ENCODE measurements at regions not wholly inside any gene's neighbourhood (a gene's known extent, or its start where the extent isn't known, plus 50 kb on each side); places are given as distances from the start of the nearest gene placed in this dataset.

DNA sequence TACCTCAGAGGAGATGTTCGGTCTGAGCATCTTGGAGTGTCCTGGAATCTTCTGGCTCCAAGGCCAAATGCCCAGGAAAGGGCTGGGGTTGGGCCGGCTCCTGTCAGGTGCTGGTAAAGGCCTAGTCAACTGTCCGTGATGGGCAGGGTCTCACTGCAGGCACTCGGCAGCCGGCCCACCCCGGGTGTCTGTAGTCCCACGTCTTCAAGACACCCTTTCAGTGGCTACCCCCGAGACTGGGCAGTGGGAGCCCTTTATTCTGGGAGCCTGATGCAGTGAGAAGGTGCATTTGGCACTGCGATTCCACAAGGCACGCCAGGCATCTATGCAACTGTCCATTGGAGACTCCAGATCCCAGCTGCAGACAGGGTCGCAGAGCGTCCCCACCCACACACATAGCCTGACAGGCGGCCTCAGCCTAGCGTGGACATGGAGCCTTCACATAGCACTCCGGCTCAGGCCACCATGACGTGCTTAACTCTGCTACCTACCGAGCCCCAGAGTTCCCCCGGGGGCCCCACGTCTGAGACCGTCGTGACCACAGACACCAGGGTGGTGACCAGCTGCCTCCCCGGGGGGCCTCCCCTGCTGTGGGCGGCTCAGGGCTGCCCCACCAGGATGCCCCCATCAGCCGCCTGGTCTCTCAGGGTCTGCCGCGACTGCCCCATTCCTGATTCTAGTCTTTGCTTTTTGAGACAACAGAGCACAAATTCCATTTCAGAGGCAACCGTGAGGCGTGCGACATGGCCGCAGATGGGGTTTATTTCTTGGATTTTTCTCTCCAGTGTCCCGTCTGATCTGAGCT is 331.8 kb upstream of the SFSWAP start:
- peaks cover 13% of the 10 kb centered on the region for H3K4me1 ChIP-seq (ENCODE audit: control insufficient read depth, insufficient read depth, low read length)
- H3K27me3 ChIP-seq (ENCODE audit: control insufficient read depth, insufficient read depth, low read length): peaks cover 4% of the 10 kb centered on the region; the same call in 1 of the 2 replicates
- H3K9me3 ChIP-seq (ENCODE audit: control insufficient read depth, insufficient read depth, low read length): no peaks in the 10 kb centered on the region
- no peak overlapping the region for H3K27ac ChIP-seq (ENCODE audit: low read depth, low read length)
- no peak overlapping the region for H3K9ac ChIP-seq (ENCODE audit: low read depth, low read length)
- no peaks in the 10 kb centered on the region for H3K36me3 ChIP-seq (ENCODE audit: control insufficient read depth, insufficient read depth, low read length)
- H3K4me3 ChIP-seq (ENCODE audit: low read depth, low read length): no peak overlapping the region

DNA sequence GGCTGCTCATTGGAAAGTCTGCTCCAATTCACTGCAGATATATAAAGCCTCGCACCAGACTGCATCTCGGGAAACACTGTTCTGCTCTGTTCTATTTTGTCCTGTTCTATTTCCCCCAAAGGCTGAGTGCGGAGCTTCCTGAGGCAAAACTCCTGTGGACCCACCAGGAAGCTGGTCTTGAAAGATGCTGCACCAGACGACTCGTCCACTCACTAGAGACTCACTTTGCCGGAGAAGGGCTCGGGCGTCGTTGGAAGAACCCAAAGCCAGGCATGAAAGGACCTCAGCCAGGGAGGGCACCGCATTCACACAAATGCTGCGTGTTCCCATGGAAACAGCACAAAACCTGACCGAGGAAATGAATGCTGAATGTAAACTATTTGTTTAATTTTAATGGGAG is 331.2 kb upstream of the SFSWAP start:
- Histone ChIP-seq H3K9ac (ENCODE audit: low read depth, low read length) (no peak overlapping the region), H3K27ac (ENCODE audit: low read depth, low read length) (no peak overlapping the region), H3K9me3 (ENCODE audit: control insufficient read depth, insufficient read depth, low read length) (no peaks in the 10 kb centered on the region), H3K4me3 (ENCODE audit: low read depth, low read length) (no peak overlapping the region), H3K4me1 (ENCODE audit: control insufficient read depth, insufficient read depth, low read length) (peaks cover 13% of the 10 kb centered on the region), H3K36me3 (ENCODE audit: control insufficient read depth, insufficient read depth, low read length) (no peaks in the 10 kb centered on the region), H3K27me3 (ENCODE audit: control insufficient read depth, insufficient read depth, low read length) (peaks cover 4% of the 10 kb centered on the region; the same call in 1 of the 2 replicates)

DNA sequence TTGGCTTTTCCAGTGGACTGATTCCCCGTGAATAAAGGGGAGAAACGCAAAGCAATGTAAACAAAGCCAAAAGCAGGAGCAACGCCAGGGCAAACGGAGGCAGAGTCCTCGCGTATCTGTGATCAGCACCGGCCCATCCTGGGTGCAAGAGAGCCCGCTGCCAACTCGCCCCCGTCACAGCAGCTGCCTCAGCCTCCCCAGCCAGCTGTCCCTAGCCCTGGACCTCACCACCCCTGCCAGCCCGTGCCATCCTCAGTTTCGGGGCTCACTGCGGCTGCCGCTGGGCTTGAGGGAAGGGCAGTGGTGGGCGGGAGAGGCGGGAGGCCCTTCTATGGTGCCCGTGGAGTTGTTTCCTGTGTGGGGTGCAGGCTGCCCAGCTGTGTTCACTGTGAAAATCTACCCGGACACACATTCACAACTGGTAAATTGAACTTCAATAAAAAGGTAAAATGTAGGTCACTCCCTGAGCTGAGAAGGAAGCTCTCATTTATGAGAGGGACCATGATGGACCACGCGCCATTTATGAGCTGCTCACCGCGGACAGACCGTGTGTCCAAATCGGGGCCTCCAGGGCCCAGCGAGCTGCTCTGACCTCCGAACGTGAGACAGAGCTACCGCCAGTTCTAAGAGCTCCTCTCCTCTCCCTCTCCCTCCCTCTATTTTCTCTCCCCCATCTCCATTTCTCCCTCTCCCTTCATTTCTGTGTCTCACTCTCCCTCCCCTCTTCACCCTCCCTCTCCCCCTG is 330.5 kb upstream of the SFSWAP start:
- H3K9ac ChIP-seq (ENCODE audit: low read depth, low read length): no peak overlapping the region
- H3K27ac ChIP-seq (ENCODE audit: low read depth, low read length): no peak overlapping the region
- 0 out of 2 replicates have a peak overlapping the region, but pooled peaks have one; percentile 8 for H3K4me3 ChIP-seq (ENCODE audit: low read depth, low read length)
- H3K9me3 ChIP-seq (ENCODE audit: control insufficient read depth, insufficient read depth, low read length): no peaks in the 10 kb centered on the region
- no peaks in the 10 kb centered on the region for H3K36me3 ChIP-seq (ENCODE audit: control insufficient read depth, insufficient read depth, low read length)
- H3K27me3 ChIP-seq (ENCODE audit: control insufficient read depth, insufficient read depth, low read length): peaks cover 4% of the 10 kb centered on the region; the same call in 1 of the 2 replicates
- peaks cover 13% of the 10 kb centered on the region for H3K4me1 ChIP-seq (ENCODE audit: control insufficient read depth, insufficient read depth, low read length)

DNA sequence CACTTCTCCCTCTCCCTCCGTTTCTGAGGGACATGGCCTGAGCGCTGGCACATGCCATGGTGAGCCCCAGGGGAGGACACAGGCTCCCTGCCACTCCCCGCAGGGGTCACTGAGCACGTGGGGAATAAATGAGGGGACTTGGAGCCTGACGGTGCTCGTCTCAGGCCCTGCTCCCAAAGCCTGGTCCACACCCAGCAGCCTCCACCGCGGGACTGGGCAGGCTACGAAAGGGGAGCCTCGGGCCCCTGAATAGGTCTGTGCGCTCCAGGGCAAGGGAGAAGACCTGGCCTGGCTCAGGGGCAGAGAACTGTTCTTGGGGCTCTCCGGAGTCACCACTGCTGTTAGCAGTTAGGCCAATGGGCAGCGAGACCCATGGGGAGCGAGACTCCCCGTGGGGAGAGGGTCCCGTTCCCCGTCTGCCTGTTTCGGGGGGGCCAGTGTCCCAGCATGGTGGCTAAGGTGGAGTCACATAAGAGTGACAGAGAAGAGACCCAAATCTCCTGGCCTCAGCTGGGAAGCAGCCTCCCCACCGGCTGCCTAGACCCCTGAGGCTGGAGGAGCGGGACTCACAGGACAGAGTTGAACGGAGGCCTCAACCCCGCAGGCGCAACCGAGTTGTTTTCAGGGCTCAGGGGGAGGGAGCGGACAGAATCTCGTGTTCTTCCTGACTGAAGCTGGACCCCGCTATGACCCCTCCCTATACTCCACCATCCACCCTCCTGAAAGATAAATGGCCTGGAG is 329.8 kb upstream of the SFSWAP start:
- H3K9ac ChIP-seq (ENCODE audit: low read depth, low read length): 0 out of 2 replicates have a peak overlapping the region, but pooled peaks have one; percentile 20
- 0 out of 2 replicates have a peak overlapping the region, but pooled peaks have one; percentile 8 for H3K4me3 ChIP-seq (ENCODE audit: low read depth, low read length)
- H3K4me1 ChIP-seq (ENCODE audit: control insufficient read depth, insufficient read depth, low read length): peaks cover 13% of the 10 kb centered on the region
- H3K9me3 ChIP-seq (ENCODE audit: control insufficient read depth, insufficient read depth, low read length): no peaks in the 10 kb centered on the region
- H3K36me3 ChIP-seq (ENCODE audit: control insufficient read depth, insufficient read depth, low read length): no peaks in the 10 kb centered on the region
- H3K27ac ChIP-seq (ENCODE audit: low read depth, low read length): no peak overlapping the region
- H3K27me3 ChIP-seq (ENCODE audit: control insufficient read depth, insufficient read depth, low read length): peaks cover 4% of the 10 kb centered on the region; the same call in 1 of the 2 replicates

DNA sequence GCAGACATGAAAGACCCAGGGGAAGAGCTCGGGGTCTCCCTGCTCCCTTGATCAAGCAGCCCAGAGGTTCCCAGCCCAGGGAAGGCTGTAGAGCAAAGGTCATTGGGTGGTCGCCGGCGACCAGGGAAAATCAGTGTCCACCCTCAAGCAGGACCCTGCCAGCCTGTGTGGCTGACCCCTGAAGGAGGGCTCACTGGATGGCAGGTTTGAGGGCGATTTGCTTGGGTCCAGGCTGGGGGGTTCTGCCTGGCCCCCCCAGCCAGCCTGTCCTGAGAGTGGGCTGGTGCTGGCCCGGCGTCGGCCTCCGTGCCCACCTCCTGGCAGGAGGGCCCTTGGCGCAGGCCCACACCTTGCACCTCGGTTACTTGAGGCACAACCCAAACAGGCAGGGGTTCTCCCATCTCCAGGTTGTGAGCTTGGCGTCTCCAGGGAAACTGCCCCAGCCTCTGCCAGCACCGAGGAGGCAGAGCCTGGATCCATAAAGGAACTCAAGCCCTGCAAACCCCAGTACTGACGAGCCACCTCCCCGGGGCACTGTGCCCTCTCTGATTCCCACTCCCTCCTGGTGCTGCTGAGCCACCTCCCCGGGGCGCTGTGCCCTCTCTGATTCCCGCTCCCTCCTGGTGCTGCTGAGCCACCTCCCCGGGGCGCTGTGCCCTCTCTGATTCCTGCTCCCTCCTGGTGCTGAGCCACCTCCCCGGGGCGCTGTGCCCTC is 329.0 kb upstream of the SFSWAP start:
- no peaks in the 10 kb centered on the region for H3K36me3 ChIP-seq (ENCODE audit: control insufficient read depth, insufficient read depth, low read length)

DNA sequence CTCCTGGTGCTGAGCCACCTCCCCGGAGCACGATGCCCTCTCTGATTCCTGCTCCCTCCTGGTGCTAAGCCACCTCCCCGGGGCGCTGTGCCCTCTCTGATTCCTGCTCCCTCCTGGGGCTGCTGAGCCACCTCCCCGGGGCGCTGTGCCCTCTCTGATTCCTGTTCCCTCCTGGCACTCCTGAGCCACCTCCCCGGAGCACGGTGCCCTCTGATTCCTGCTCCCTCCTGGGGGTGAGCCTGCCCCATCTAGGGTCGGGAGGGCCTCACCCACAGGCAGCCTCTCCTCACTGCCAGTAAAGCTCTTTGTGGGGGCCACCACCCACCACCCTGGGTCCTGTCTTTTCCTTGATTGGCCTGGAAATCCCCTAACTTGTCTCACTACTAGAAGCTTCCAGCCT is 327.6 kb upstream of the SFSWAP start:
- Histone ChIP-seq H3K27me3 (ENCODE audit: control insufficient read depth, insufficient read depth, low read length) (peaks cover 4% of the 10 kb centered on the region; the same call in 1 of the 2 replicates), H3K9ac (ENCODE audit: low read depth, low read length) (no peak overlapping the region), H3K36me3 (ENCODE audit: control insufficient read depth, insufficient read depth, low read length) (no peaks in the 10 kb centered on the region), H3K9me3 (ENCODE audit: control insufficient read depth, insufficient read depth, low read length) (no peaks in the 10 kb centered on the region), H3K4me3 (ENCODE audit: low read depth, low read length) (no peak overlapping the region), H3K27ac (ENCODE audit: low read depth, low read length) (no peak overlapping the region), H3K4me1 (ENCODE audit: control insufficient read depth, insufficient read depth, low read length) (peaks cover 17% of the 10 kb centered on the region)

More for the DNA sequence above, 329.0 kb upstream of the SFSWAP start:
- Histone ChIP-seq H3K9ac (ENCODE audit: low read depth, low read length) (no peak overlapping the region), H3K4me1 (ENCODE audit: control insufficient read depth, insufficient read depth, low read length) (peaks cover 16% of the 10 kb centered on the region), H3K27me3 (ENCODE audit: control insufficient read depth, insufficient read depth, low read length) (peaks cover 4% of the 10 kb centered on the region; the same call in 1 of the 2 replicates), H3K9me3 (ENCODE audit: control insufficient read depth, insufficient read depth, low read length) (no peaks in the 10 kb centered on the region), H3K4me3 (ENCODE audit: low read depth, low read length) (no peak overlapping the region), H3K27ac (ENCODE audit: low read depth, low read length) (no peak overlapping the region)

DNA sequence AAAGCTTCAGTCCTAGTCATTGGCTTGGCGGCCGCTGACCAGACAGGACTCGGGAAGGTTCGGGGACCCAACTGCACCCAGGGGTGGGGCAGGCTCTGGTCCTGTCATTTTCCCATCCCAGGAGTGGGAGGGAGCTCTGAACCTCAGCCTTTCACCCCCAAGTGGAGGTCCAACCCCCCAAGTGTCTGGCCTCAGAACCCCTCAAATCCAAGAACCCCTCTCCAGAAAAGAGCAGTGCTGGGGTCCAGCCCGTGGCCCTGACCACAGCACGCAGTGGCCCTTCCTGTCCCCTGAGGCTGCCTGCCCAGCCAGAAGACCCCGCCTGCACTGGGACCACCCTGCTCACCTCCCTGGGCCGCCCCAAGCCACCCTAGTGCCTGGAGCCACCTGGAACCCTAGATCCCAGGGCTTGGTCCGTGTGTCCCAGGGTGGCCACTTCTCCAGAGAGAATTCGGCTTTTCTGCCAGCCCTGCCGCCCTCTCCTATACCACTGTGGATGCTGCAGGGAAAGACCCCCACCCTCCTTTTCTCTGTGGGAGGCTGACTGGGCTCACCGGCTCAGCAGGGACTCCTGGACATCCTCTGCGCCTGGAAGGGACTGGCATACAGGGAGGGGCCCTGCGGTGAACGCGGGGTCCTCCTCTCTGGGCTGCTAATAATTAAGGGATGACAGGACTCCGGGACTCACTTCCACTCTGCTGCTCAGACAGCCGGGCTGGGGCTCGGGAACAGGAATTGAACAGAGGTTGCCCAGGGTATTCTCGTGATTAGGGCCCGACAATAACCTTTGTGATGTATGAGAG is 326.9 kb upstream of the SFSWAP start:
- Histone ChIP-seq H3K4me1 (ENCODE audit: control insufficient read depth, insufficient read depth, low read length) (peaks cover 17% of the 10 kb centered on the region), H3K27me3 (ENCODE audit: control insufficient read depth, insufficient read depth, low read length) (peaks cover 4% of the 10 kb centered on the region; the same call in 1 of the 2 replicates), H3K4me3 (ENCODE audit: low read depth, low read length) (no peak overlapping the region), H3K36me3 (ENCODE audit: control insufficient read depth, insufficient read depth, low read length) (no peaks in the 10 kb centered on the region), H3K9ac (ENCODE audit: low read depth, low read length) (no peak overlapping the region), H3K27ac (ENCODE audit: low read depth, low read length) (no peak overlapping the region), H3K9me3 (ENCODE audit: control insufficient read depth, insufficient read depth, low read length) (no peaks in the 10 kb centered on the region)

DNA sequence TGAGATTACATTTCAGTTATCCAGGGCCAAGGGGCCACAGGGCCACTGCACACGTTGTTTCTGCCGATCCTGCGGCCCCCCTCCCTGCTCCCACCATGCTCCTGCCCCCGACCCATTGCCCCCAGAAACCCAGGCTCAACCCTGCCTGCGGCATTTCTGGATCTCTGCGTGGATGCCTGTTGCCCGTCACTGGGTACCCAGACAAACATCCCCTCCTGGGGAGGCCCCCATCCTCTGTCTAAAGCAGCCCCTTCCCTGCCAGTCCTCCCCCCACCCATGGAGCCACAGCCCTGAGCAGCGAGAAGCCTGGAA is 326.4 kb upstream of the SFSWAP start:
- Histone ChIP-seq H3K27ac (ENCODE audit: low read depth, low read length) (no peak overlapping the region), H3K36me3 (ENCODE audit: control insufficient read depth, insufficient read depth, low read length) (no peaks in the 10 kb centered on the region), H3K4me3 (ENCODE audit: low read depth, low read length) (no peak overlapping the region), H3K9me3 (ENCODE audit: control insufficient read depth, insufficient read depth, low read length) (no peaks in the 10 kb centered on the region), H3K27me3 (ENCODE audit: control insufficient read depth, insufficient read depth, low read length) (peaks cover 4% of the 10 kb centered on the region; the same call in 1 of the 2 replicates), H3K4me1 (ENCODE audit: control insufficient read depth, insufficient read depth, low read length) (peaks cover 17% of the 10 kb centered on the region), H3K9ac (ENCODE audit: low read depth, low read length) (no peak overlapping the region)

DNA sequence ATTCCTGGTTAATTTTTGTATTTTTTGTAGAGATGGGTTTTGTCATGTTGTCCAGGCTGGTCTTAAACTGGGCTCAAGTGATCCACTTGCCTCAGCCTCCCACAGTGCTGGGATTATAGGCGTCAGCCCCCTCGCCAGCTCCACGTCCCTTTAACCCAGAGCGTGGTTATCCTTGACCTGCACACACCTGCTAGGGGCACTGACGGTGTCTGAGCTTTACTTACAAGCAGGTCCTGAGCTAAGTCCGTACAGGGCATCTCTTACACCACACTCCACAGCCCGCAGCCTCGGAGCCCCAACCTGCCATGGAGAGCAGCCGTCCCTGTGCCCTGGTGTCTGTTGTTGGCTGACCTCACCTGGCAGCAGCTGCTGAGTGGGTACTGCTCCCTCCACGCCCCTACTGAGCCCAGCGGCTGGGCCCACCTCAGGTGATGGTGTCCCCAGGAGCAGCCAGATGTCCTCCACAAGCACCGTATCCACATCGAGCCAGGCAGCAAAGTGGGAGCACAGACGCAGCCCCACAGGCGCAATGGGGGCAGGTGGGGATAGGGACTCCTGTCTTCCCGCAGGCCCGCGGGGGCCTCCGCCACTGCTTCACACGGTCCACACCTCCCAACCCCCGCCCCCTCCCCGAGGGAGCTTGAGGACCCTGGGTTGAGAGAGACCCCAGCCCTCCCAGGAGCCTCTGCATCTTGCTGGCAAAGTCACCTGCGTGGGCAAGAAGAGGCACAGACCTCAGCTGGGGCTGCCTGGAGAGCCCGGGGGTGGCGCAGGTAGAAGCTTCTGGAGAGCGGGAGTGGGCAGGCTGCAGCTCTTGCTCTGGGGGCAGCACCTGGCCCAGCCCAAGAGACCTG is 325.4 kb upstream of the SFSWAP start:
- no peaks in the 10 kb centered on the region for H3K9me3 ChIP-seq (ENCODE audit: control insufficient read depth, insufficient read depth, low read length)

More for the DNA sequence above, 325.4 kb upstream of the SFSWAP start:
- H3K36me3 ChIP-seq (ENCODE audit: control insufficient read depth, insufficient read depth, low read length): no peaks in the 10 kb centered on the region
- H3K27ac ChIP-seq (ENCODE audit: low read depth, low read length): no peak overlapping the region
- H3K4me3 ChIP-seq (ENCODE audit: low read depth, low read length): no peak overlapping the region
- H3K4me1 ChIP-seq (ENCODE audit: control insufficient read depth, insufficient read depth, low read length): peaks cover 9% of the 10 kb centered on the region
- no peak overlapping the region for H3K9ac ChIP-seq (ENCODE audit: low read depth, low read length)
- no peaks in the 10 kb centered on the region for H3K27me3 ChIP-seq (ENCODE audit: control insufficient read depth, insufficient read depth, low read length)

All from HUES48 (cell line).